ENCODE measurements at regions not wholly inside any gene's neighbourhood (a gene's known extent, or its start where the extent isn't known, plus 50 kb on each side); places are given as distances from the start of the nearest gene placed in this dataset.

DNA sequence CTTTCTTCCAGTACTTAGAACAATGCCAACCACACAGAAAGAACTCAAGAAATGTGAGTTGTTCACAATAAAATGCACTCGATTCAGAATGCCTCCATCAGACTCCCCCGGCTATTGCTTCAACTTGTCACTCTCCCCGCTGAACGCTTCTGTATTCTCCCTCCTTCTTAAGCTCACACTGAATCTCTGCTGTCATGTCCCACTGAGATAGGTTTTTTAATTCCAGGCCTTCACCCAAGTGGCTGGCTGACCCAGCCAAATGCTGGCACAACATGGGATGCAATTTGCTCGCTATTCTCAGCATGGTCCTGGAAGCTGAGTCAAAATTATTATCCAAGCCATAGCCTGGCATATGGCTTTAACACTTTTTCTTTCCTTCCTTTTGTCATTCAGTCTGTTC lies 76.8 kb upstream of the SERP2 start:
- no peaks in the 10 kb centered on the region for H3K27me3 ChIP-seq (ENCODE audit: insufficient read depth)
- H3K79me2 ChIP-seq (replicated peaks; ENCODE audit: insufficient read depth), result no peaks in the 10 kb centered on the region
- H3K27ac Mint-ChIP-seq, result no peak overlapping the region
- H3K4me1 Mint-ChIP-seq, result peaks cover 9% of the 10 kb centered on the region; the same call in 2 of the 3 replicates
- no peak overlapping the region for H3K4me3 ChIP-seq
- H4K20me1 ChIP-seq (replicated peaks; ENCODE audit: insufficient read depth), result no peaks in the 10 kb centered on the region
- H3K36me3 Mint-ChIP-seq (ENCODE audit: low read depth), result no peaks in the 10 kb centered on the region
- no peak overlapping the region for H3K4me2 ChIP-seq
- H3K36me3 ChIP-seq (ENCODE audit: insufficient read depth), result no peaks in the 10 kb centered on the region
- H2AFZ ChIP-seq, result peak overlapping the region; percentile 63; the same call in 1 of the 2 replicates
- no peak overlapping the region for H3K27ac ChIP-seq (ENCODE audit: low read depth)
- H3K4me1 ChIP-seq (ENCODE audit: insufficient read depth), result no peaks in the 10 kb centered on the region
- no peak overlapping the region for H3K4me3 Mint-ChIP-seq
- no peaks in the 10 kb centered on the region for H3F3A ChIP-seq (replicated peaks; ENCODE audit: low read depth)
- H3K27me3 Mint-ChIP-seq (ENCODE audit: insufficient read depth, low read depth, poor library complexity), result peaks cover 3% of the 10 kb centered on the region
- no peaks in the 10 kb centered on the region for H3K9me3 Mint-ChIP-seq
- peaks cover 16% of the 10 kb centered on the region for H3K9me2 ChIP-seq (ENCODE audit: insufficient read depth)
- no peak for ATAC-seq
- TF ChIP-seq, protein P1, sequence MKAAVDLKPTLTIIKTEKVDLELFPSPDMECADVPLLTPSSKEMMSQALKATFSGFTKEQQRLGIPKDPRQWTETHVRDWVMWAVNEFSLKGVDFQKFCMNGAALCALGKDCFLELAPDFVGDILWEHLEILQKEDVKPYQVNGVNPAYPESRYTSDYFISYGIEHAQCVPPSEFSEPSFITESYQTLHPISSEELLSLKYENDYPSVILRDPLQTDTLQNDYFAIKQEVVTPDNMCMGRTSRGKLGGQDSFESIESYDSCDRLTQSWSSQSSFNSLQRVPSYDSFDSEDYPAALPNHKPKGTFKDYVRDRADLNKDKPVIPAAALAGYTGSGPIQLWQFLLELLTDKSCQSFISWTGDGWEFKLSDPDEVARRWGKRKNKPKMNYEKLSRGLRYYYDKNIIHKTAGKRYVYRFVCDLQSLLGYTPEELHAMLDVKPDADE (IDR thresholded peaks at IDR 0.05), result no peak
- TF ChIP-seq POLR2AphosphoS5 (IDR thresholded peaks at IDR 0.05; ENCODE audit: low read depth), result no peak
- TF ChIP-seq ZNF331 (CRISPR knock-in tag; IDR thresholded peaks at IDR 0.05; ENCODE audit: low read depth), result no peak
- no peak for TF ChIP-seq JUNB (IDR thresholded peaks at IDR 0.05; ENCODE audit: unreplicated experiment)
- DNase-seq (ENCODE audit: low spot score), result no peak

DNA sequence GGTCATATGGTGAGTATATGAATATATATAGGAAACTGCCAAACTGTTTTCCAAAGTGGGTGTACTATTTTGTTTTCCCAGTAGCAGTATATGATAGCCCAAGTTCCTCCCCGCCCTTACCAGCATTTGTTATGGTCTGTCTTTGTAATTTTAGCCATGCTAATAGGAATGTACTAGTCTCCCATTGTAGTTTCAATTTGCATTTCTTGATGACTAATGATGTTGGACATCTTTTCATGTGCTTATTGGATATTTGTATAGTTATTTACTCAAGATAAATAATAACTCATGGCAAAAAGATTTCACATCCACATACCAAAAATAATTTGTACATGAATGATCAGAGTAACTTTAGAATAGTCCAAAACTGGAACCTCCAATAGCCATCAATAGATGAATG lies 75.3 kb upstream of the SERP2 start:
- 0 out of 2 replicates have a peak, but pooled peaks cover 1% of the 10 kb centered on the region for H3K27me3 ChIP-seq (ENCODE audit: insufficient read depth)
- no peaks in the 10 kb centered on the region for H4K20me1 ChIP-seq (replicated peaks; ENCODE audit: insufficient read depth)
- peaks cover 14% of the 10 kb centered on the region; the same call in 2 of the 3 replicates for H3K4me1 Mint-ChIP-seq
- H2AFZ ChIP-seq, result no peak overlapping the region
- no peaks in the 10 kb centered on the region for H3K79me2 ChIP-seq (replicated peaks; ENCODE audit: insufficient read depth)
- no peak overlapping the region for H3K27ac Mint-ChIP-seq
- DNase-seq (ENCODE audit: low spot score) (no peak), ATAC-seq (no peak)
- H3K27ac ChIP-seq (ENCODE audit: low read depth), result no peak overlapping the region
- no peak overlapping the region for H3K4me3 ChIP-seq
- peaks cover 23% of the 10 kb centered on the region for H3K9me2 ChIP-seq (ENCODE audit: insufficient read depth)
- peaks cover 3% of the 10 kb centered on the region for H3K27me3 Mint-ChIP-seq (ENCODE audit: insufficient read depth, low read depth, poor library complexity)
- no peaks in the 10 kb centered on the region for H3K36me3 ChIP-seq (ENCODE audit: insufficient read depth)
- H3K36me3 Mint-ChIP-seq (ENCODE audit: low read depth), result no peaks in the 10 kb centered on the region
- no peaks in the 10 kb centered on the region for H3K4me1 ChIP-seq (ENCODE audit: insufficient read depth)
- TF ChIP-seq, protein P1 (IDR thresholded peaks at IDR 0.05), result no peak
- TF ChIP-seq STAT1 (IDR thresholded peaks at IDR 0.05; ENCODE audit: unreplicated experiment) (no peak), EZH2 (IDR thresholded peaks at IDR 0.05; ENCODE audit: low read depth, unreplicated experiment) (no peak), ZNF114 (CRISPR knock-in tag; IDR thresholded peaks at IDR 0.05) (no peak)
- H3K4me2 ChIP-seq, result no peak overlapping the region
- H3K4me3 Mint-ChIP-seq, result no peak overlapping the region
- no peaks in the 10 kb centered on the region for H3K9me3 Mint-ChIP-seq
- no peaks in the 10 kb centered on the region for H3F3A ChIP-seq (replicated peaks; ENCODE audit: low read depth)

DNA sequence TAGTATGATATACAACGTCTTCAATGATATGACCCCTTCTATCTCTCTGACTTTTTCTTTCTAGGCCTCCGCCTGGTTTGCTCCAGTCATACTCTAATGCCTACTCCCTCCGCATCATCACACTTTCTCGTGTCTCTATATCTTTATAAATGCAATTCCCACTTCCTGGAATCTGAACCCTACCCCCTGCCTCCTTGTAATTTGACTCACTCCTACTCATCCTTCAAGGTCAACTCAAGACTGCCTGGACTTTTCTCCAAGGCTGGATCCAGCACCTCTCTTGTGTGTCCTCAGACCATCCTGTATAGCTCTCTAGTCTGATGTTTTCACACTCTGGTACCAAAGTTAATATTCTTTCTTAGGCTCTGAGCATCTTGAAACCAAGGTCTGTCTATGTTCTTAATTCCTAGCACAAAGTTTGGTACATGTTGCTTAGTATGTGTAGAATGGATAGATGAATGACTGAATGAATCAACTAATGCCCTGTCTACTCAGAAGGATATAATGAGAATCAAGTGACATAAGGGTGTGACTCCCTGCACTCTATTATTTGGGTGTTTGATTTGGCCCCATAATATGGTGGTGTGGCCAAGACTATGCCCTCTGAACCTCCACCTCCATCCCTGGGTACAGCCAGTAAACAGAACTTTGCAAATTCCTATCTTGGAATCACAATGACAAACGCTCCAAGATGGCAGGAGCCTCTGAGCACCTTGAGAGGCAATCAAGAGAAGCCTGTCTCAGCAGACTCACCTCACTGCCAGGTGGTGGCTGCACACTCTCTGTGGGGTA lies 74.3 kb upstream of the SERP2 start:
- Mint-ChIP-seq H3K9me3 (no peaks in the 10 kb centered on the region), H3K4me3 (no peak overlapping the region), H3K36me3 (ENCODE audit: low read depth) (no peaks in the 10 kb centered on the region), H3K27me3 (ENCODE audit: insufficient read depth, low read depth, poor library complexity) (peaks cover 6% of the 10 kb centered on the region), H3K4me1 (peaks cover 14% of the 10 kb centered on the region), H3K27ac (no peak overlapping the region)
- H3K27ac ChIP-seq (ENCODE audit: low read depth), result no peak overlapping the region
- ATAC-seq (no peak), DNase-seq (ENCODE audit: low spot score) (no peak)
- peaks cover under 1% of the 10 kb centered on the region; the same call in 1 of the 2 replicates for H3K4me1 ChIP-seq (ENCODE audit: insufficient read depth)
- no peak overlapping the region for H3K4me3 ChIP-seq
- peaks cover 23% of the 10 kb centered on the region for H3K9me2 ChIP-seq (ENCODE audit: insufficient read depth)
- H2AFZ ChIP-seq, result no peak overlapping the region
- no peak overlapping the region for H3K4me2 ChIP-seq
- no peaks in the 10 kb centered on the region for H3F3A ChIP-seq (replicated peaks; ENCODE audit: low read depth)
- H4K20me1 ChIP-seq (replicated peaks; ENCODE audit: insufficient read depth), result no peaks in the 10 kb centered on the region
- H3K79me2 ChIP-seq (replicated peaks; ENCODE audit: insufficient read depth), result no peaks in the 10 kb centered on the region
- no peaks in the 10 kb centered on the region for H3K36me3 ChIP-seq (ENCODE audit: insufficient read depth)
- H3K27me3 ChIP-seq (ENCODE audit: insufficient read depth), result peaks cover 7% of the 10 kb centered on the region; the same call in 1 of the 2 replicates
- TF ChIP-seq, protein P1 (IDR thresholded peaks at IDR 0.05), result no peak
- TF ChIP-seq STAT1 (IDR thresholded peaks at IDR 0.05; ENCODE audit: unreplicated experiment), result no peak
- no peak for TF ChIP-seq EZH2 (IDR thresholded peaks at IDR 0.05; ENCODE audit: low read depth, unreplicated experiment)
- TF ChIP-seq, protein P2, sequence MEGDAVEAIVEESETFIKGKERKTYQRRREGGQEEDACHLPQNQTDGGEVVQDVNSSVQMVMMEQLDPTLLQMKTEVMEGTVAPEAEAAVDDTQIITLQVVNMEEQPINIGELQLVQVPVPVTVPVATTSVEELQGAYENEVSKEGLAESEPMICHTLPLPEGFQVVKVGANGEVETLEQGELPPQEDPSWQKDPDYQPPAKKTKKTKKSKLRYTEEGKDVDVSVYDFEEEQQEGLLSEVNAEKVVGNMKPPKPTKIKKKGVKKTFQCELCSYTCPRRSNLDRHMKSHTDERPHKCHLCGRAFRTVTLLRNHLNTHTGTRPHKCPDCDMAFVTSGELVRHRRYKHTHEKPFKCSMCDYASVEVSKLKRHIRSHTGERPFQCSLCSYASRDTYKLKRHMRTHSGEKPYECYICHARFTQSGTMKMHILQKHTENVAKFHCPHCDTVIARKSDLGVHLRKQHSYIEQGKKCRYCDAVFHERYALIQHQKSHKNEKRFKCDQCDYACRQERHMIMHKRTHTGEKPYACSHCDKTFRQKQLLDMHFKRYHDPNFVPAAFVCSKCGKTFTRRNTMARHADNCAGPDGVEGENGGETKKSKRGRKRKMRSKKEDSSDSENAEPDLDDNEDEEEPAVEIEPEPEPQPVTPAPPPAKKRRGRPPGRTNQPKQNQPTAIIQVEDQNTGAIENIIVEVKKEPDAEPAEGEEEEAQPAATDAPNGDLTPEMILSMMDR (conservative IDR thresholded peaks at IDR 0.05; ENCODE audit: low read depth in 2 of 2), result no peak
- TF ChIP-seq ZNF331 (CRISPR knock-in tag; IDR thresholded peaks at IDR 0.05; ENCODE audit: low read depth), result no peak
- TF ChIP-seq CREB1 (CRISPR knock-in tag; IDR thresholded peaks at IDR 0.05; ENCODE audit: low read depth), result no peak
- TF ChIP-seq POLR2AphosphoS5 (IDR thresholded peaks at IDR 0.05; ENCODE audit: low read depth), result no peak
- no peak for TF ChIP-seq JUNB (IDR thresholded peaks at IDR 0.05; ENCODE audit: unreplicated experiment)
